ENCODE measurements at regions not wholly inside any gene's neighbourhood (a gene's known extent, or its start where the extent isn't known, plus 50 kb on each side); places are given as distances from the start of the nearest gene placed in this dataset.

- no peak for DNase-seq
Observed at GRCh38 chr6:156725712-156726111, 51.5 kb upstream of the ARID1B start.

- DNase-seq = no peak
Observed at GRCh38 chr6:156720691-156721685, 56.2 kb upstream of the ARID1B start.

- peak; percentile 68 to 69 for DNase-seq
Observed at GRCh38 chr6:156719720-156720563, 57.2 kb upstream of the ARID1B start.

GRCh38 chr6:156719395-156719719 lies 57.8 kb upstream of the ARID1B start:
- DNase-seq = no peak

GRCh38 chr6:156718647-156719394 lies 58.4 kb upstream of the ARID1B start:
- DNase-seq = no peak

GRCh38 chr6:156717542-156717941 lies 59.6 kb upstream of the ARID1B start:
- no peak for DNase-seq

GRCh38 chr6:156715839-156716238 lies 61.3 kb upstream of the ARID1B start:
- no peak for DNase-seq

GRCh38 chr6:156713548-156713947 lies 63.6 kb upstream of the ARID1B start:
- no peak for DNase-seq

- DNase-seq = no peak
Observed at GRCh38 chr6:156710479-156710878, 66.7 kb upstream of the ARID1B start.

- no peak for DNase-seq
Observed at GRCh38 chr6:156707818-156708217, 69.4 kb upstream of the ARID1B start.

GRCh38 chr6:156703719-156704118 lies 73.5 kb upstream of the ARID1B start:
- DNase-seq = no peak

GRCh38 chr6:156701966-156702365 lies 75.2 kb upstream of the ARID1B start:
- no peak for DNase-seq

- DNase-seq = no peak
Observed at GRCh38 chr6:156700440-156701057, 76.6 kb upstream of the ARID1B start.

- DNase-seq = no peak
Observed at GRCh38 chr6:156699935-156700334, 77.2 kb upstream of the ARID1B start.

- DNase-seq = no peak
Observed at GRCh38 chr6:156699017-156699421, 78.2 kb upstream of the ARID1B start.

- no peak for DNase-seq
Observed at GRCh38 chr6:156698239-156699016, 78.8 kb upstream of the ARID1B start.

GRCh38 chr6:156697225-156697830 lies 79.8 kb upstream of the ARID1B start:
- DNase-seq = no peak

GRCh38 chr6:156695742-156696141 lies 81.4 kb upstream of the ARID1B start:
- DNase-seq = no peak

- no peak for DNase-seq
Observed at GRCh38 chr6:156694679-156695078, 82.5 kb upstream of the ARID1B start.

GRCh38 chr6:156691018-156691417 lies 86.2 kb upstream of the ARID1B start:
- DNase-seq = no peak

- DNase-seq = no peak
Observed at GRCh38 chr6:156689656-156690055, 87.5 kb upstream of the ARID1B start.
